HepG2 (cell line): ENCODE measurements at regions not wholly inside any gene's neighbourhood (a gene's known extent, or its start where the extent isn't known, plus 50 kb on each side); places are given as distances from the start of the nearest gene placed in this dataset.

Experiments used
- ATAC-seq: fragments of 200-7000 bp; cut with Tn5 transposase; 3 replicates; pipeline ENCODE4 v1.9.1; 2020; ENCODE audit warnings: mild to moderate bottlenecking, moderate library complexity
- BruUV-seq: library from RNA; stranded (reverse); fragments of 400-500 nt; replicated peaks from 2 replicates; lab custom pipeline; 2021; lab: Mats Ljungman, UMichigan
- CTCF ChIA-PET: fragments of 300-600 bp; formaldehyde crosslinking; extraction: SDS; loops from one replicate; lab custom pipeline; 2021; ENCODE audit warnings: low total read pairs, inconsistent platforms, low intra/inter-chr PET ratio; lab: Yijun Ruan, JAX
- POLR2A ChIA-PET: fragments of 350-600 bp; sonication (Branson Sonifier 250); formaldehyde crosslinking; loops from one replicate; lab custom pipeline; 2020; ENCODE audit warnings: antibody characterized with exemption, inconsistent platforms; lab: Yijun Ruan, JAX
- DNase-seq: peaks from one replicate; pipeline ENCODE4 v3.0.0-alpha.2; 2015; ENCODE audit warnings: low spot score
- FAIRE-seq: peaks from 3 replicates; lab custom pipeline; 2011; peaks lifted over from hg19 to GRCh38; lab: Jason Lieb, UNC
- H2AFZ ChIP-seq: one replicate; pipeline ENCODE4 v1.6.1; 2011; ENCODE audit warnings: low read length, inconsistent platforms
- H3K27ac ChIP-seq: fragments of 300-600 bp; 3 replicates; pipeline ENCODE4 v1.8.0; 2011; ENCODE audit warnings: mixed run types, mild to moderate bottlenecking, mixed read lengths, low read length, inconsistent platforms; ENCODE audit not compliant: insufficient read depth; ENCODE audit errors: extremely low read length
- H3K27me3 ChIP-seq, 2 experiments: fragments of 200-600 bp in 1 of 2; 2 replicates in 1 of 2; 3 replicates in 1 of 2; pipeline versions ENCODE4 v1.6.0 to v1.8.0; 2011; ENCODE audit warnings: low read length in 2 of 2, mild to moderate bottlenecking in 2 of 2, moderate library complexity in 2 of 2, inconsistent platforms in 1 of 2; ENCODE audit not compliant: insufficient read depth in 2 of 2, control insufficient read depth in 1 of 2
- H3K36me3 ChIP-seq, 2 experiments: fragments of 200-600 bp in 1 of 2; replicated peaks in 1 of 2; 2 replicates in 1 of 2; 3 replicates in 1 of 2; pipeline versions ENCODE4 v1.5.1 to v1.8.0; 2011; ENCODE audit warnings: low read length in 2 of 2, inconsistent platforms in 1 of 2; ENCODE audit not compliant: insufficient read depth in 2 of 2, control insufficient read depth in 1 of 2
- H3K4me1 ChIP-seq: 2 replicates; pipeline ENCODE4 v1.5.1; 2012; ENCODE audit warnings: low read length, inconsistent platforms; ENCODE audit not compliant: insufficient read depth
- H3K4me2 ChIP-seq: 2 replicates; pipeline ENCODE4 v1.6.0; 2011; ENCODE audit warnings: low read depth, low read length, inconsistent platforms
- H3K4me3 ChIP-seq, 3 experiments: fragments of 200-600 bp in 1 of 3; sonication (generic), shearing (Covaris generic) in 1 of 3; replicated peaks in 1 of 3; 2 replicates each; pipeline ENCODE4 v1.5.1; 2011 to 2016; ENCODE audit warnings: low read length in 3 of 3, inconsistent platforms in 2 of 3, low read depth in 2 of 3, mild to moderate bottlenecking in 2 of 3, control low read depth in 1 of 3, mixed read lengths in 1 of 3; ENCODE audit not compliant: insufficient read depth in 1 of 3
- H3K79me2 ChIP-seq: one replicate; pipeline ENCODE4 v1.6.1; 2011; ENCODE audit warnings: low read length, inconsistent platforms; ENCODE audit not compliant: insufficient read depth
- H3K9ac ChIP-seq: 2 replicates; pipeline ENCODE4 v1.6.0; 2011; ENCODE audit warnings: mild to moderate bottlenecking, low read depth, low read length, inconsistent platforms; ENCODE audit not compliant: insufficient read depth
- H3K9me3 ChIP-seq: 2 replicates; pipeline ENCODE4 v1.5.1; 2012; ENCODE audit warnings: mild to moderate bottlenecking, low read length
- H4K20me1 ChIP-seq: 2 replicates; pipeline ENCODE4 v1.6.0; 2011; ENCODE audit warnings: inconsistent platforms, mild to moderate bottlenecking, low read length, moderate library complexity; ENCODE audit not compliant: insufficient read depth
- AGO1 ChIP-seq: fragments of 200-400 bp; formaldehyde crosslinking; IDR thresholded peaks from 2 replicates; pipeline ENCODE4 v1.6.1; 2017; ENCODE audit warnings: mild to moderate bottlenecking, low read depth, low read length, moderate library complexity; ENCODE audit not compliant: poor library complexity, severe bottlenecking
- ARID2 ChIP-seq: sonication (generic); formaldehyde crosslinking; IDR thresholded peaks from 2 replicates; pipeline ENCODE4 v1.8.1; 2022; ENCODE audit warnings: mild to moderate bottlenecking, missing genetic modification reagents, borderline replicate concordance
- ATF1 ChIP-seq: IDR thresholded peaks from 2 replicates; pipeline ENCODE4 v1.6.1; 2016; ENCODE audit warnings: mild to moderate bottlenecking, control low read depth
- ERF ChIP-seq: IDR thresholded peaks from 2 replicates; pipeline ENCODE4 v1.6.1; 2018; ENCODE audit warnings: missing biosample characterization, missing genetic modification reagents
- KLF6 ChIP-seq: IDR thresholded peaks from 2 replicates; pipeline ENCODE4 v1.8.0; 2016; ENCODE audit warnings: missing biosample characterization, missing genetic modification reagents
- LCORL ChIP-seq, 2 experiments: fragments of 450-650 bp in 1 of 2; sonication (generic) in 1 of 2; formaldehyde crosslinking in 1 of 2; IDR thresholded peaks; 2 replicates each; pipeline versions ENCODE4 v1.5.0 to v1.6.1; 2017 to 2020; ENCODE audit warnings: antibody characterized with exemption in 1 of 2, missing genetic modification reagents in 1 of 2
- PHB2 ChIP-seq: fragments of 450-650 bp; IDR thresholded peaks from 2 replicates; pipeline ENCODE4 v1.6.1; 2018; ENCODE audit not compliant: partially characterized antibody
- ZMAT3 ChIP-seq: sonication (generic); formaldehyde crosslinking; conservative IDR thresholded peaks from 2 replicates; pipeline ENCODE4 v1.7.0; 2021; ENCODE audit warnings: missing genetic modification reagents
- ZNF136 ChIP-seq: sonication (generic); formaldehyde crosslinking; IDR thresholded peaks from 2 replicates; pipeline ENCODE4 v1.8.1; 2022; ENCODE audit warnings: low read depth, mild to moderate bottlenecking, moderate library complexity, missing genetic modification reagents
- ZNF264 ChIP-seq: sonication (generic); formaldehyde crosslinking; IDR thresholded peaks from 2 replicates; pipeline ENCODE4 v1.4.0; 2020; ENCODE audit warnings: missing genetic modification reagents
- ZNF329 ChIP-seq: sonication (generic); formaldehyde crosslinking; IDR thresholded peaks from 2 replicates; pipeline ENCODE4 v1.9.0; 2021; ENCODE audit warnings: low read depth, mild to moderate bottlenecking, missing genetic modification reagents
- ZNF501 ChIP-seq: sonication (generic); formaldehyde crosslinking; IDR thresholded peaks from 2 replicates; pipeline ENCODE4 v1.5.1; 2020; ENCODE audit warnings: mild to moderate bottlenecking, moderate library complexity, missing genetic modification reagents
- ZNF577 ChIP-seq: sonication (generic); formaldehyde crosslinking; IDR thresholded peaks from 2 replicates; pipeline ENCODE4 v1.4.0; 2020; ENCODE audit warnings: mild to moderate bottlenecking, low read depth, missing genetic modification reagents, borderline replicate concordance
- ZNF720 ChIP-seq: sonication (generic); formaldehyde crosslinking; IDR thresholded peaks from 2 replicates; pipeline ENCODE4 v1.4.0; 2020; ENCODE audit warnings: missing genetic modification reagents
- ZNF775 ChIP-seq: sonication (generic); formaldehyde crosslinking; IDR thresholded peaks from 2 replicates; pipeline ENCODE4 v1.4.0; 2020; ENCODE audit warnings: missing genetic modification reagents, mild to moderate bottlenecking, moderate library complexity, borderline replicate concordance
- WGBS: methylation state at CpG from one replicate; pipeline ENCODE4 v1.1.6; 2017; ENCODE audit warnings: low lambda C conversion rate; 5-methylcytosine and 5-hydroxymethylcytosine counted together
- in situ Hi-C: cut with HindIII; loops from 2 replicates; pipeline ENCODE4 v1.10.0; 2017; ENCODE audit warnings: low pct_unique_long_range_greater_than_20kb; ENCODE audit not compliant: extremely low pct_ligation_motif_present
- intact Hi-C: fragments of 100-400 bp; cut with micrococcal nuclease; formaldehyde crosslinking; loops from one replicate; pipeline ENCODE4 v1.10.0; 2022; ENCODE audit not compliant: unreplicated experiment
- TF ChIP-seq, protein P1 (sequence below): sonication (generic); formaldehyde crosslinking; IDR thresholded peaks from 2 replicates; pipeline ENCODE4 v1.5.1; 2020; ENCODE audit warnings: mild to moderate bottlenecking, missing genetic modification reagents

DNA sequence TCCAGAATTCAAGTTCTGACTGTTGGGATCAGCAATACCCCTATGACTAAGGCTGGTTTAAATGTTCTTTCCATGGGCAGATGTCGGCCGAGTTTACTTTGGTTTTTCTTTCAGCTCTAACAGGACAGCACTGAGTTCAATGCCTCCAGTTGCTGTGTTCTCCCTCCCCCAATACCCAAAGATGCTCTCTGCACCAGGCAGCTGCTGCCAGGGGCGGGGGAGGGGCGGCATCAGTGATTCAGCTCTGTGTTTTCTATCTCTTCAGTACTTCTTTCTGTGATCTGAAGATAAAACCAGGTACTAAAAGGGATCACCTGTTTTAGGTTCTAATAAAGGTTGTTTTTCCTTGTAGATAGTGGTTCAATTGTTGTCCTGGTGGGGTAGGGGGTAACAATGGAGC is 576.7 kb upstream of the POT1 start:
- Histone ChIP-seq H3K9me3 (peaks cover 31% of the 10 kb centered on the region), H2AFZ (no peak overlapping the region), H3K27ac (no peak overlapping the region), H3K4me3 (no peak overlapping the region), H3K9ac (no peak overlapping the region), H3K27me3 (no peaks in the 10 kb centered on the region), H4K20me1 (no peaks in the 10 kb centered on the region), H3K79me2 (no peaks in the 10 kb centered on the region), H3K4me1 (no peaks in the 10 kb centered on the region), H3K36me3 (no peaks in the 10 kb centered on the region), H3K4me2 (no peak overlapping the region)
- FAIRE-seq: no peak
- in situ Hi-C loops: no loop called here
- CTCF ChIA-PET: no interaction called here
- WGBS: 13% methylated on average over 4 of the region's 4 CpGs
- BruUV-seq: no TSS peak
- intact Hi-C loops: no loop called here
- POLR2A ChIA-PET: no interaction called here
- DNase-seq: no peak
- no peak for ATAC-seq
- TF ChIP-seq ZNF577 (CRISPR knock-in tag) (no peak), ZNF329 (CRISPR knock-in tag) (no peak), ZNF136 (CRISPR knock-in tag) (no peak), LCORL (IDR thresholded peaks at IDR 0.05) (no peak), LCORL (CRISPR knock-in tag; IDR thresholded peaks at IDR 0.05) (no peak), ZNF775 (CRISPR knock-in tag) (no peak)

DNA sequence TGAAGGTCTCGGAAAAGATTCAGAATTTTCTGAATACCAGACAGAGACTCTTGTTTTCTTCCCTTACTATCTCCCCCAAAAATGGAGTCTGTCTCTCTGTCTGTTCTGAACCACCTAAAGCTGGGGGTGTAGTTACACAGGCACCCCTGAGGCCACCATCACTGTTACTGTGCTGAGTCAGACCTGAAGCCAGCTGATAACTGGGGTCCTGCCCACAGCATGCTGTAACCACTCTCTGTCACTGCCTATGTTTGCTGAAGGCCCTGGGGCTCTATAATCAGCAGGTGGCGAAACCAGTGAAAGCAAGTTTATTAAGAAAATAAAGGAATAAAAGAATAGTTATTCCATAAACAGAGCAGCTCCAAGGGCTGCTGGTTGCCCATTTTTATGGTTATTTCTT is 575.2 kb upstream of the POT1 start:
- Histone ChIP-seq H2AFZ (no peak overlapping the region), H3K79me2 (no peaks in the 10 kb centered on the region), H3K4me3 (no peak overlapping the region), H3K36me3 (no peaks in the 10 kb centered on the region), H4K20me1 (no peaks in the 10 kb centered on the region), H3K4me2 (no peak overlapping the region), H3K27me3 (no peaks in the 10 kb centered on the region), H3K9me3 (peaks cover 39% of the 10 kb centered on the region), H3K27ac (no peak overlapping the region), H3K4me1 (no peaks in the 10 kb centered on the region), H3K9ac (no peak overlapping the region)
- WGBS: 15% methylated on average over 2 of the region's 2 CpGs
- ChIA-PET POLR2A (no interaction called here), CTCF (no interaction called here)
- BruUV-seq: no TSS peak
- DNase-seq (no peak), ATAC-seq (no peak), FAIRE-seq (no peak)
- in situ Hi-C loops (no loop called here), intact Hi-C loops (no loop called here)
- TF ChIP-seq ZNF720 (no peak), KLF6 (CRISPR knock-in tag) (no peak), ZNF501 (CRISPR knock-in tag) (no peak), ZNF264 (CRISPR knock-in tag) (no peak), PHB2 (no peak), ERF (CRISPR knock-in tag) (no peak), ARID2 (CRISPR knock-in tag) (no peak), ZMAT3 (CRISPR knock-in tag) (no peak), AGO1 (no peak), ATF1 (CRISPR knock-in tag) (no peak)
- TF ChIP-seq, protein P1, sequence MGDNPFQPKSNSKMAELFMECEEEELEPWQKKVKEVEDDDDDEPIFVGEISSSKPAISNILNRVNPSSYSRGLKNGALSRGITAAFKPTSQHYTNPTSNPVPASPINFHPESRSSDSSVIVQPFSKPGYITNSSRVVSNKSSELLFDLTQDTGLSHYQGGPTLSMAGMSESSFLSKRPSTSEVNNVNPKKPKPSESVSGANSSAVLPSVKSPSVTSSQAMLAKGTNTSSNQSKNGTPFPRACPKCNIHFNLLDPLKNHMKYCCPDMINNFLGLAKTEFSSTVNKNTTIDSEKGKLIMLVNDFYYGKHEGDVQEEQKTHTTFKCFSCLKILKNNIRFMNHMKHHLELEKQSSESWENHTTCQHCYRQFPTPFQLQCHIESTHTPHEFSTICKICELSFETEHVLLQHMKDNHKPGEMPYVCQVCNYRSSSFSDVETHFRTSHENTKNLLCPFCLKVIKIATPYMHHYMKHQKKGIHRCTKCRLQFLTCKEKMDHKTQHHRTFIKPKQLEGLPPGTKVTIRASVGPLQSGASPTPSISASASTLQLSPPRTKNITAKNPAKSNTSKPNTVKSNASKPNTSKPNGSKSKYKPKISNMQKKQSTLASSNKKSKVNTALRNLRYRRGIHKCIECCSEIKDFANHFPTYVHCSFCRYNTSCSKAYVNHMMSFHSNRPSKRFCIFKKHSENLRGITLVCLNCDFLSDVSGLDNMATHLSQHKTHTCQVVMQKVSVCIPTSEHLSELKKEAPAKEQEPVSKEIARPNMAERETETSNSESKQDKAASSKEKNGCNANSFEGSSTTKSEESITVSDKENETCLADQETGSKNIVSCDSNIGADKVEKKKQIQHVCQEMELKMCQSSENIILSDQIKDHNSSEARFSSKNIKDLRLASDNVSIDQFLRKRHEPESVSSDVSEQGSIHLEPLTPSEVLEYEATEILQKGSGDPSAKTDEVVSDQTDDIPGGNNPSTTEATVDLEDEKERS (CRISPR knock-in tag): no peak
